Testis (tissue), 2 donors: ENCODE measurements at regions not wholly inside any gene's neighbourhood (a gene's known extent, or its start where the extent isn't known, plus 50 kb on each side); places are given as distances from the start of the nearest gene placed in this dataset.

ENCODE experiments used
- POLR2A ChIP-seq: fragments of 450-650 bp; IDR thresholded peaks from one replicate; pipeline ENCODE4 v1.6.1; 2017; ENCODE audit warnings: antibody characterized with exemption, mild to moderate bottlenecking, moderate library complexity
- TF ChIP-seq, protein P1 (sequence below), 3 experiments: fragments of 450-650 bp in 2 of 3; fragments of 200-600 bp in 1 of 3; sonication (generic) in 1 of 3; IDR thresholded peaks; one replicate each; pipeline ENCODE4 v1.5.1; 2016 to 2019; ENCODE audit warnings: antibody characterized with exemption in 3 of 3, mild to moderate bottlenecking in 2 of 3, moderate library complexity in 1 of 3

DNA sequence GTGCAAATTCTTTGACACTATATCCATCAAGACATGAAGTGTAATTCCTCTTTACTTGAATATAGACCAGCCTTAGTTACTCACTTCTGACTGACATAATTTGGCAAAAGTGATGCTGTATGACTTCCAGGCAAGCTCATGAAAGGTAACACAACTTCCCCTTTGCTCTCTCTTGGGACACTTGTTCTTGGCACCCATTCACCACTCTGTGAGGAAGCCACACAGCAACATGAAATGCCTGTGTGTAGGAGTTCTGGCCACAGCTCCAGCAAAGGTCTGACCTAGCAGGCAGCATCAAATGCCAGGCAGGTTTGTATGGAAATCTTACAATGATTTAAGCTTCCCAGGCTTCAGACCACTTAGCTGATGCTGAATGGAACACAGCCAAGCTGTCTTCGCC is 280.3 kb downstream of the PDHA2 start:
- TF ChIP-seq POLR2A: no peak
- TF ChIP-seq, protein P1, sequence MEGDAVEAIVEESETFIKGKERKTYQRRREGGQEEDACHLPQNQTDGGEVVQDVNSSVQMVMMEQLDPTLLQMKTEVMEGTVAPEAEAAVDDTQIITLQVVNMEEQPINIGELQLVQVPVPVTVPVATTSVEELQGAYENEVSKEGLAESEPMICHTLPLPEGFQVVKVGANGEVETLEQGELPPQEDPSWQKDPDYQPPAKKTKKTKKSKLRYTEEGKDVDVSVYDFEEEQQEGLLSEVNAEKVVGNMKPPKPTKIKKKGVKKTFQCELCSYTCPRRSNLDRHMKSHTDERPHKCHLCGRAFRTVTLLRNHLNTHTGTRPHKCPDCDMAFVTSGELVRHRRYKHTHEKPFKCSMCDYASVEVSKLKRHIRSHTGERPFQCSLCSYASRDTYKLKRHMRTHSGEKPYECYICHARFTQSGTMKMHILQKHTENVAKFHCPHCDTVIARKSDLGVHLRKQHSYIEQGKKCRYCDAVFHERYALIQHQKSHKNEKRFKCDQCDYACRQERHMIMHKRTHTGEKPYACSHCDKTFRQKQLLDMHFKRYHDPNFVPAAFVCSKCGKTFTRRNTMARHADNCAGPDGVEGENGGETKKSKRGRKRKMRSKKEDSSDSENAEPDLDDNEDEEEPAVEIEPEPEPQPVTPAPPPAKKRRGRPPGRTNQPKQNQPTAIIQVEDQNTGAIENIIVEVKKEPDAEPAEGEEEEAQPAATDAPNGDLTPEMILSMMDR (IDR thresholded peaks at IDR 0.05): no peak
